Activated naive CD8-positive, alpha-beta T cell treated with anti-CD3 and anti-CD28 coated beads, Interleukin-2, amount 10 ng/mL, durations not matched to agents 7 days and 5 days (primary cell): ENCODE measurements at regions not wholly inside any gene's neighbourhood (a gene's known extent, or its start where the extent isn't known, plus 50 kb on each side); places are given as distances from the start of the nearest gene placed in this dataset.
A peak's percentile ranks its signal among the peaks of the same experiment; 100 is the strongest.

ENCODE experiments used
- ATAC-seq: fragments of 150-1000 bp; cut with Tn5 transposase; one replicate; pipeline ENCODE4 v1.10.0; 2021; ENCODE audit warnings: low read depth, moderate library complexity
- POLR2A ChIA-PET: fragments of 350-600 bp; sonication (Branson Sonifier 250); formaldehyde crosslinking; loops from one replicate; lab custom pipeline; 2021; ENCODE audit warnings: antibody characterized with exemption; lab: Charles Lee
- DNase-seq: peaks from one replicate; pipeline ENCODE4 v3.0.0; 2021
- H3K27ac Mint-ChIP-seq: one replicate; pipeline ENCODE4 v1.8.0; 2022; ENCODE audit warnings: mild to moderate bottlenecking, mixed read lengths
- H3K27me3 Mint-ChIP-seq: one replicate; pipeline ENCODE4 v1.8.0; 2022; ENCODE audit warnings: mild to moderate bottlenecking, moderate library complexity, mixed read lengths
- H3K36me3 Mint-ChIP-seq: one replicate; pipeline ENCODE4 v1.8.0; 2021; ENCODE audit warnings: mild to moderate bottlenecking, mixed read lengths
- H3K4me1 Mint-ChIP-seq: one replicate; pipeline ENCODE4 v1.8.0; 2021; ENCODE audit warnings: mixed read lengths
- H3K4me3 Mint-ChIP-seq: one replicate; pipeline ENCODE4 v1.8.0; 2022; ENCODE audit warnings: mild to moderate bottlenecking, moderate library complexity, mixed read lengths
- H3K9me3 Mint-ChIP-seq: one replicate; pipeline ENCODE4 v1.8.0; 2021; ENCODE audit warnings: mixed read lengths

- H3K9me3 Mint-ChIP-seq, result no peaks in the 10 kb centered on the region
- DNase-seq (no peak), ATAC-seq (no peak)
- no peak overlapping the region for H3K4me3 Mint-ChIP-seq
- POLR2A ChIA-PET, result no interaction called here
- H3K27ac Mint-ChIP-seq, result no peak overlapping the region
- no peaks in the 10 kb centered on the region for H3K36me3 Mint-ChIP-seq
- H3K4me1 Mint-ChIP-seq, result no peaks in the 10 kb centered on the region
- no peaks in the 10 kb centered on the region for H3K27me3 Mint-ChIP-seq
Measured at GRCh38 chr3:181178991-181179390, 189.5 kb upstream of the DNAJC19 start.

GRCh38 chr3:181176601-181177000, 187.1 kb upstream of the DNAJC19 start:
- POLR2A ChIA-PET, result no interaction called here
- DNase-seq, result no peak
- Mint-ChIP-seq H3K27ac (no peak overlapping the region), H3K4me3 (no peak overlapping the region), H3K4me1 (no peaks in the 10 kb centered on the region), H3K9me3 (no peaks in the 10 kb centered on the region), H3K36me3 (no peaks in the 10 kb centered on the region), H3K27me3 (no peaks in the 10 kb centered on the region)
- no peak for ATAC-seq

GRCh38 chr3:181174676-181175233, 185.2 kb upstream of the DNAJC19 start:
- Mint-ChIP-seq H3K36me3 (no peaks in the 10 kb centered on the region), H3K4me1 (no peaks in the 10 kb centered on the region), H3K27me3 (peaks cover 3% of the 10 kb centered on the region), H3K9me3 (no peaks in the 10 kb centered on the region), H3K4me3 (no peak overlapping the region), H3K27ac (no peak overlapping the region)
- no peak for DNase-seq
- no peak for ATAC-seq
- POLR2A ChIA-PET, result no interaction called here

GRCh38 chr3:181174022-181174421, 184.5 kb upstream of the DNAJC19 start:
- POLR2A ChIA-PET, result no interaction called here
- Mint-ChIP-seq H3K9me3 (no peaks in the 10 kb centered on the region), H3K27ac (no peak overlapping the region), H3K4me1 (no peaks in the 10 kb centered on the region), H3K27me3 (peaks cover 3% of the 10 kb centered on the region), H3K4me3 (no peak overlapping the region), H3K36me3 (no peaks in the 10 kb centered on the region)
- no peak for DNase-seq
- no peak for ATAC-seq

- POLR2A ChIA-PET, result no interaction called here
- no peaks in the 10 kb centered on the region for H3K36me3 Mint-ChIP-seq
Measured at GRCh38 chr3:181173227-181173626, 183.7 kb upstream of the DNAJC19 start.

GRCh38 chr3:181134873-181135272, 145.3 kb upstream of the DNAJC19 start:
- Mint-ChIP-seq H3K4me1 (no peaks in the 10 kb centered on the region), H3K27me3 (peaks cover 2% of the 10 kb centered on the region), H3K27ac (no peak overlapping the region), H3K9me3 (no peaks in the 10 kb centered on the region), H3K36me3 (no peaks in the 10 kb centered on the region), H3K4me3 (no peak overlapping the region)
- no peak for DNase-seq
- ATAC-seq, result peak; percentile 33
- POLR2A ChIA-PET, result no interaction called here

More at GRCh38 chr3:181173227-181173626, 183.7 kb upstream of the DNAJC19 start:
- no peak overlapping the region for H3K4me3 Mint-ChIP-seq
- peaks cover 3% of the 10 kb centered on the region for H3K27me3 Mint-ChIP-seq
- no peak for DNase-seq
- ATAC-seq, result no peak
- H3K4me1 Mint-ChIP-seq, result no peaks in the 10 kb centered on the region
- no peak overlapping the region for H3K27ac Mint-ChIP-seq
- no peaks in the 10 kb centered on the region for H3K9me3 Mint-ChIP-seq

- POLR2A ChIA-PET, result no interaction called here
- Mint-ChIP-seq H3K36me3 (no peaks in the 10 kb centered on the region), H3K9me3 (no peaks in the 10 kb centered on the region), H3K27me3 (peaks cover 3% of the 10 kb centered on the region), H3K4me1 (no peaks in the 10 kb centered on the region), H3K4me3 (no peak overlapping the region), H3K27ac (no peak overlapping the region)
- DNase-seq (no peak), ATAC-seq (no peak)
Measured at GRCh38 chr3:181133832-181134231, 144.3 kb upstream of the DNAJC19 start.

GRCh38 chr3:181105646-181106045, 116.1 kb upstream of the DNAJC19 start:
- ATAC-seq (no peak), DNase-seq (no peak)
- H3K9me3 Mint-ChIP-seq, result peaks cover 4% of the 10 kb centered on the region
- H3K36me3 Mint-ChIP-seq, result no peaks in the 10 kb centered on the region
- no peak overlapping the region for H3K27ac Mint-ChIP-seq
- H3K4me3 Mint-ChIP-seq, result no peak overlapping the region
- H3K4me1 Mint-ChIP-seq, result no peaks in the 10 kb centered on the region
- H3K27me3 Mint-ChIP-seq, result no peaks in the 10 kb centered on the region
- POLR2A ChIA-PET, result no interaction called here

GRCh38 chr3:181103605-181104004, 114.1 kb upstream of the DNAJC19 start:
- no peaks in the 10 kb centered on the region for H3K4me1 Mint-ChIP-seq
- no peak overlapping the region for H3K27ac Mint-ChIP-seq
- peaks cover 4% of the 10 kb centered on the region for H3K9me3 Mint-ChIP-seq
- H3K4me3 Mint-ChIP-seq, result no peak overlapping the region
- no peaks in the 10 kb centered on the region for H3K27me3 Mint-ChIP-seq
- no peaks in the 10 kb centered on the region for H3K36me3 Mint-ChIP-seq
- no peak for DNase-seq
- ATAC-seq, result peak; percentile 58
- POLR2A ChIA-PET, result no interaction called here

GRCh38 chr3:181086011-181086410, 96.5 kb upstream of the DNAJC19 start:
- Mint-ChIP-seq H3K9me3 (no peaks in the 10 kb centered on the region), H3K27me3 (no peaks in the 10 kb centered on the region), H3K4me3 (no peak overlapping the region), H3K4me1 (no peaks in the 10 kb centered on the region), H3K36me3 (no peaks in the 10 kb centered on the region), H3K27ac (no peak overlapping the region)
- no peak for ATAC-seq
- no peak for DNase-seq
- POLR2A ChIA-PET, result no interaction called here

- Mint-ChIP-seq H3K9me3 (no peaks in the 10 kb centered on the region), H3K4me3 (no peak overlapping the region), H3K27ac (no peak overlapping the region), H3K27me3 (no peaks in the 10 kb centered on the region), H3K36me3 (no peaks in the 10 kb centered on the region), H3K4me1 (no peaks in the 10 kb centered on the region)
- ATAC-seq (no peak), DNase-seq (no peak)
- POLR2A ChIA-PET, result no interaction called here
Measured at GRCh38 chr3:181081930-181082329, 92.4 kb upstream of the DNAJC19 start.

GRCh38 chr3:181076558-181076957, 87.0 kb upstream of the DNAJC19 start:
- H3K27ac Mint-ChIP-seq, result no peak overlapping the region

GRCh38 chr3:181075098-181075497, 85.6 kb upstream of the DNAJC19 start:
- no peaks in the 10 kb centered on the region for H3K36me3 Mint-ChIP-seq
- no peak overlapping the region for H3K27ac Mint-ChIP-seq
- H3K27me3 Mint-ChIP-seq, result no peaks in the 10 kb centered on the region
- H3K4me1 Mint-ChIP-seq, result no peaks in the 10 kb centered on the region
- POLR2A ChIA-PET, result no interaction called here
- DNase-seq (no peak), ATAC-seq (no peak)
- H3K9me3 Mint-ChIP-seq, result no peaks in the 10 kb centered on the region
- H3K4me3 Mint-ChIP-seq, result no peak overlapping the region

More at GRCh38 chr3:181076558-181076957, 87.0 kb upstream of the DNAJC19 start:
- DNase-seq (no peak), ATAC-seq (no peak)
- no peaks in the 10 kb centered on the region for H3K4me1 Mint-ChIP-seq
- H3K4me3 Mint-ChIP-seq, result no peak overlapping the region
- no peaks in the 10 kb centered on the region for H3K27me3 Mint-ChIP-seq
- H3K9me3 Mint-ChIP-seq, result no peaks in the 10 kb centered on the region
- H3K36me3 Mint-ChIP-seq, result no peaks in the 10 kb centered on the region
- POLR2A ChIA-PET, result no interaction called here

GRCh38 chr3:181066143-181067087, 76.9 kb upstream of the DNAJC19 start:
- Mint-ChIP-seq H3K27me3 (peaks cover 2% of the 10 kb centered on the region), H3K4me1 (no peaks in the 10 kb centered on the region), H3K4me3 (no peak overlapping the region), H3K36me3 (no peaks in the 10 kb centered on the region), H3K27ac (no peak overlapping the region), H3K9me3 (no peaks in the 10 kb centered on the region)
- ATAC-seq (no peak), DNase-seq (no peak)
- POLR2A ChIA-PET, result no interaction called here
